Occipital lobe (tissue), 1 donor: ENCODE measurements at regions not wholly inside any gene's neighbourhood (a gene's known extent, or its start where the extent isn't known, plus 50 kb on each side); places are given as distances from the start of the nearest gene placed in this dataset.

Experiments
- DNase-seq: peaks from one replicate; lab custom pipeline; 2025; lab: John Stamatoyannopoulos, UW

- no peak for DNase-seq
Observed at GRCh38 chr6:140915551-140915950, 1217.2 kb upstream of the GJE1 start.

GRCh38 chr6:140915103-140915502 lies 1217.6 kb upstream of the GJE1 start:
- DNase-seq: no peak

GRCh38 chr6:140912686-140913085 lies 1220.0 kb upstream of the GJE1 start:
- no peak for DNase-seq

GRCh38 chr6:140909625-140910024 lies 1223.1 kb upstream of the GJE1 start:
- DNase-seq: no peak

- DNase-seq: no peak
Observed at GRCh38 chr6:140909156-140909555, 1223.6 kb upstream of the GJE1 start.

GRCh38 chr6:140908505-140908904 lies 1224.2 kb upstream of the GJE1 start:
- DNase-seq: no peak

- DNase-seq: no peak
Observed at GRCh38 chr6:140907235-140907634, 1225.5 kb upstream of the GJE1 start.

- DNase-seq: no peak
Observed at GRCh38 chr6:140905724-140906123, 1227.0 kb upstream of the GJE1 start.

GRCh38 chr6:140905050-140905449 lies 1227.7 kb upstream of the GJE1 start:
- DNase-seq: no peak

GRCh38 chr6:140897804-140898573 lies 1234.7 kb upstream of the GJE1 start:
- no peak for DNase-seq

- no peak for DNase-seq
Observed at GRCh38 chr6:140897349-140897748, 1235.4 kb upstream of the GJE1 start.

GRCh38 chr6:140893432-140893831 lies 1239.3 kb upstream of the GJE1 start:
- no peak for DNase-seq

GRCh38 chr6:140879946-140880345 lies 1252.8 kb upstream of the GJE1 start:
- DNase-seq: no peak

GRCh38 chr6:140874066-140874465 lies 1258.7 kb upstream of the GJE1 start:
- no peak for DNase-seq

- no peak for DNase-seq
Observed at GRCh38 chr6:140872885-140873284, 1259.8 kb upstream of the GJE1 start.

GRCh38 chr6:140871911-140872310 lies 1260.8 kb upstream of the GJE1 start:
- DNase-seq: no peak

- no peak for DNase-seq
Observed at GRCh38 chr6:140867336-140867735, 1265.4 kb upstream of the GJE1 start.

- no peak for DNase-seq
Observed at GRCh38 chr6:140858381-140858971, 1274.2 kb upstream of the GJE1 start.

- no peak for DNase-seq
Observed at GRCh38 chr6:140857739-140858380, 1274.9 kb upstream of the GJE1 start.

- DNase-seq: no peak
Observed at GRCh38 chr6:140855520-140855919, 1277.2 kb upstream of the GJE1 start.

- DNase-seq: no peak
Observed at GRCh38 chr6:140854318-140854717, 1278.4 kb upstream of the GJE1 start.

GRCh38 chr6:140850438-140850837 lies 1282.3 kb upstream of the GJE1 start:
- DNase-seq: no peak

GRCh38 chr6:140849456-140849855 lies 1283.3 kb upstream of the GJE1 start:
- DNase-seq: no peak
